Thoracic aorta (tissue), 2 donors: ENCODE measurements at regions not wholly inside any gene's neighbourhood (a gene's known extent, or its start where the extent isn't known, plus 50 kb on each side); places are given as distances from the start of the nearest gene placed in this dataset.

Source experiments
- ATAC-seq: fragments of 150-250 bp; one replicate; pipeline ENCODE4 v1.8.0; 2017; ENCODE audit warnings: low read depth; ENCODE audit not compliant: insufficient number of reproducible peaks, low FRiP score
- DNase-seq: peaks from one replicate; pipeline ENCODE4 v3.0.0-alpha.2; 2020; ENCODE audit warnings: low spot score
- H3K27ac ChIP-seq, 2 donors: fragments of 200-600 bp; sonication (generic); 1 replicate in 1 of 2; 2 replicates in 1 of 2; pipeline ENCODE4 v1.5.1; 2016; ENCODE audit warnings: mild to moderate bottlenecking in 2 of 2, moderate library complexity in 2 of 2
- H3K27me3 ChIP-seq: fragments of 200-600 bp; sonication (generic); replicated peaks from 2 replicates; pipeline ENCODE4 v1.6.0; 2016; ENCODE audit warnings: mild to moderate bottlenecking; ENCODE audit not compliant: insufficient read depth
- H3K36me3 ChIP-seq: fragments of 200-600 bp; sonication (generic); one replicate; pipeline ENCODE4 v1.5.1; 2016
- H3K4me1 ChIP-seq, 2 donors: fragments of 200-600 bp; sonication (generic); 1 replicate in 1 of 2; 2 replicates in 1 of 2; pipeline versions ENCODE4 v1.5.1 to v1.6.0; 2016; ENCODE audit warnings: low read depth in 2 of 2, mild to moderate bottlenecking in 1 of 2; ENCODE audit not compliant: control insufficient read depth in 1 of 2
- H3K4me3 ChIP-seq: fragments of 200-600 bp; sonication (generic); 2 replicates; pipeline ENCODE4 v1.5.1; 2016; ENCODE audit warnings: mild to moderate bottlenecking
- H3K9me3 ChIP-seq: fragments of 200-600 bp; sonication (generic); 2 replicates; pipeline ENCODE4 v1.5.1; 2016
- CTCF ChIP-seq: fragments of 200-600 bp; sonication (generic); IDR thresholded peaks from one replicate; pipeline ENCODE4 v1.5.1; 2019; ENCODE audit warnings: antibody characterized with exemption

GRCh38 chr3:835096-835495, 257.7 kb upstream of the CNTN6 start:
- H3K27ac ChIP-seq: no peak overlapping the region
- no peak overlapping the region for H3K4me3 ChIP-seq
- H3K27me3 ChIP-seq: no peaks in the 10 kb centered on the region
- TF ChIP-seq CTCF: no peak
- H3K4me1 ChIP-seq: no peaks in the 10 kb centered on the region
- no peaks in the 10 kb centered on the region for H3K9me3 ChIP-seq
- DNase-seq (no peak), ATAC-seq (no peak)
- H3K36me3 ChIP-seq: no peaks in the 10 kb centered on the region

- Histone ChIP-seq H3K4me3 (no peak overlapping the region), H3K27me3 (no peaks in the 10 kb centered on the region), H3K9me3 (no peaks in the 10 kb centered on the region), H3K36me3 (no peaks in the 10 kb centered on the region), H3K27ac (no peak overlapping the region), H3K4me1 (no peaks in the 10 kb centered on the region)
- TF ChIP-seq CTCF: no peak
- DNase-seq: no peak
- no peak for ATAC-seq
Observed at GRCh38 chr3:839981-840380, 252.8 kb upstream of the CNTN6 start.

- no peak for ATAC-seq
Observed at GRCh38 chr3:851098-851790, 241.6 kb upstream of the CNTN6 start.

GRCh38 chr3:852033-852432, 240.8 kb upstream of the CNTN6 start:
- H3K9me3 ChIP-seq: no peaks in the 10 kb centered on the region
- H3K27ac ChIP-seq: no peak overlapping the region
- no peak for TF ChIP-seq CTCF
- H3K4me1 ChIP-seq: no peaks in the 10 kb centered on the region
- H3K36me3 ChIP-seq: no peaks in the 10 kb centered on the region
- H3K4me3 ChIP-seq: no peak overlapping the region
- DNase-seq (no peak), ATAC-seq (no peak)
- no peaks in the 10 kb centered on the region for H3K27me3 ChIP-seq

More at GRCh38 chr3:851098-851790, 241.6 kb upstream of the CNTN6 start:
- no peak for TF ChIP-seq CTCF
- H3K27ac ChIP-seq: no peak overlapping the region
- H3K4me1 ChIP-seq: no peaks in the 10 kb centered on the region
- DNase-seq: no peak
- H3K27me3 ChIP-seq: no peaks in the 10 kb centered on the region
- no peaks in the 10 kb centered on the region for H3K9me3 ChIP-seq
- H3K4me3 ChIP-seq: no peak overlapping the region
- no peaks in the 10 kb centered on the region for H3K36me3 ChIP-seq

GRCh38 chr3:853489-853888, 239.3 kb upstream of the CNTN6 start:
- no peaks in the 10 kb centered on the region for H3K36me3 ChIP-seq
- H3K27ac ChIP-seq: no peak overlapping the region
- H3K4me3 ChIP-seq: no peak overlapping the region
- no peak for ATAC-seq
- no peak for TF ChIP-seq CTCF
- no peak for DNase-seq
- H3K27me3 ChIP-seq: no peaks in the 10 kb centered on the region
- no peaks in the 10 kb centered on the region for H3K9me3 ChIP-seq
- H3K4me1 ChIP-seq: no peaks in the 10 kb centered on the region
